A549 (cell line): ENCODE measurements at regions not wholly inside any gene's neighbourhood (a gene's known extent, or its start where the extent isn't known, plus 50 kb on each side); places are given as distances from the start of the nearest gene placed in this dataset.
"Not testable (repeated sequence)": the region's sequence is repeated elsewhere in the genome, so short reads cannot be mapped to it uniquely, and the experiment has no call there.

Source experiments
- ATAC-seq, 2 experiments: fragments of 200-7000 bp in 1 of 2; fragments of >200 bp in 1 of 2; cut with Nextera tagmentation in 1 of 2; cut with Tn5 transposase in 1 of 2; 3 replicates each; pipeline versions ENCODE4 v1.8.0 to v1.9.1; 2018 to 2020; ENCODE audit warnings: mild to moderate bottlenecking in 1 of 2, moderate library complexity in 1 of 2
- CTCF ChIA-PET: fragments of 300-600 bp; sonication (Branson Sonifier 250); formaldehyde crosslinking; extraction: SDS; loops from one replicate; lab custom pipeline; 2021; ENCODE audit warnings: antibody characterized with exemption, inconsistent platforms; lab: Yijun Ruan, JAX
- POLR2A ChIA-PET: fragments of 350-600 bp; formaldehyde crosslinking; extraction: SDS; loops from one replicate; lab custom pipeline; 2021; ENCODE audit warnings: antibody characterized with exemption, inconsistent platforms; lab: Yijun Ruan, JAX
- DNase-seq, 2 experiments: peaks; one replicate each; pipeline versions ENCODE4 v3.0.0 to v3.0.0-alpha.2; 2011 to 2016; ENCODE audit warnings: low read depth in 1 of 2, low spot score in 1 of 2
- FAIRE-seq: peaks from 2 replicates; lab custom pipeline; 2011; peaks lifted over from hg19 to GRCh38; lab: Jason Lieb, UNC
- H3K27ac ChIP-seq, 2 experiments: fragments of >200 bp; sonication (Bioruptor Twin); formaldehyde crosslinking; 3 replicates each; pipeline ENCODE4 v1.5.1; 2016 to 2017
- H3K4me1 ChIP-seq: fragments of >200 bp; sonication (Bioruptor Twin); formaldehyde crosslinking; 3 replicates; pipeline ENCODE4 v1.6.1; 2016
- H3K4me2 ChIP-seq: fragments of >200 bp; sonication (Bioruptor Twin); formaldehyde crosslinking; 3 replicates; pipeline ENCODE4 v1.6.1; 2016
- H3K4me3 ChIP-seq: fragments of >200 bp; sonication (Bioruptor Twin); formaldehyde crosslinking; 3 replicates; pipeline ENCODE4 v1.5.1; 2016
- H3K9me3 ChIP-seq: fragments of >200 bp; sonication (Bioruptor Twin); formaldehyde crosslinking; 3 replicates; pipeline ENCODE4 v1.6.1; 2016
- CBX8 ChIP-seq: fragments of 200-600 bp; sonication (generic); IDR thresholded peaks from 2 replicates; pipeline ENCODE4 v1.6.1; 2016
- CHD2 ChIP-seq: fragments of 150-350 bp; IDR thresholded peaks from 2 replicates; pipeline ENCODE4 v1.6.1; 2014; ENCODE audit warnings: low read length; ENCODE audit not compliant: partially characterized antibody
- CHD4 ChIP-seq: fragments of 200-600 bp; sonication (generic); IDR thresholded peaks from 2 replicates; pipeline ENCODE4 v1.6.1; 2016; ENCODE audit warnings: antibody characterized with exemption, mild to moderate bottlenecking, borderline replicate concordance
- EHF ChIP-seq: fragments of 250-450 bp; sonication (Bioruptor Pico); IDR thresholded peaks from 2 replicates; pipeline ENCODE4 v1.5.0; 2020; ENCODE audit warnings: mild to moderate bottlenecking
- EHMT2 ChIP-seq: fragments of 200-600 bp; sonication (generic); IDR thresholded peaks from 2 replicates; pipeline ENCODE4 v1.6.1; 2016; ENCODE audit warnings: antibody characterized with exemption, low read depth, mild to moderate bottlenecking, moderate library complexity
- FOSB ChIP-seq: fragments of 250-450 bp; sonication (Bioruptor Pico); IDR thresholded peaks from 2 replicates; pipeline ENCODE4 v1.5.0; 2020; ENCODE audit warnings: mild to moderate bottlenecking, moderate library complexity
- HEYL ChIP-seq: fragments of 250-450 bp; sonication (Bioruptor Pico); IDR thresholded peaks from 2 replicates; pipeline ENCODE4 v1.8.0; 2021; ENCODE audit warnings: mild to moderate bottlenecking, moderate library complexity
- HOXB13 ChIP-seq: fragments of 250-450 bp; sonication (Bioruptor Pico); IDR thresholded peaks from 2 replicates; pipeline ENCODE4 v1.5.0; 2020; ENCODE audit warnings: low read depth, mild to moderate bottlenecking, moderate library complexity
- HOXB5 ChIP-seq: fragments of 250-450 bp; sonication (Bioruptor Pico); IDR thresholded peaks from 2 replicates; pipeline ENCODE4 v1.5.0; 2020; ENCODE audit warnings: mild to moderate bottlenecking, moderate library complexity
- KDM5A ChIP-seq: fragments of 200-600 bp; sonication (generic); IDR thresholded peaks from 2 replicates; pipeline ENCODE4 v1.6.1; 2016; ENCODE audit warnings: antibody characterized with exemption, mild to moderate bottlenecking
- MAFK ChIP-seq: fragments of 450-650 bp; IDR thresholded peaks from 2 replicates; pipeline ENCODE4 v1.6.1; 2014; ENCODE audit not compliant: partially characterized antibody
- MYC ChIP-seq: IDR thresholded peaks from 2 replicates; pipeline ENCODE4 v1.6.1; 2012; ENCODE audit warnings: mild to moderate bottlenecking, inconsistent platforms, low read length, improper control_type of control experiment, borderline replicate concordance
- PBX3 ChIP-seq: IDR thresholded peaks from 2 replicates; pipeline ENCODE4 v1.6.1; 2012
- RCOR1 ChIP-seq: fragments of 150-350 bp; IDR thresholded peaks from 2 replicates; pipeline ENCODE4 v1.6.1; 2014; ENCODE audit warnings: antibody characterized with exemption, low read length, low read depth
- RFX5 ChIP-seq: fragments of 450-650 bp; IDR thresholded peaks from 2 replicates; pipeline ENCODE4 v1.7.1; 2014; ENCODE audit warnings: antibody characterized with exemption, mild to moderate bottlenecking, moderate library complexity
- RNF2 ChIP-seq: fragments of 200-600 bp; sonication (generic); IDR thresholded peaks from 2 replicates; pipeline ENCODE4 v1.6.1; 2016; ENCODE audit warnings: low read depth, mild to moderate bottlenecking, antibody characterized with exemption, moderate library complexity, borderline replicate concordance
- SMC3 ChIP-seq: fragments of >200 bp; sonication (Bioruptor Twin); formaldehyde crosslinking; IDR thresholded peaks from 3 replicates; pipeline ENCODE4 v1.6.1; 2018; ENCODE audit warnings: inconsistent platforms
- USF2 ChIP-seq: fragments of 450-650 bp; IDR thresholded peaks from 2 replicates; pipeline ENCODE4 v1.6.1; 2014; ENCODE audit warnings: antibody characterized with exemption
- ZSCAN20 ChIP-seq: fragments of 250-450 bp; sonication (Bioruptor Pico); IDR thresholded peaks from 2 replicates; pipeline ENCODE4 v1.8.0; 2022; ENCODE audit warnings: mild to moderate bottlenecking, moderate library complexity
- WGBS: methylation state at CpG from one replicate; pipeline ENCODE4 v1.1.6; 2017; ENCODE audit errors: missing lambda C conversion rate; 5-methylcytosine and 5-hydroxymethylcytosine counted together
- TF ChIP-seq, protein P1 (sequence below): fragments of >200 bp; sonication (Bioruptor Twin); formaldehyde crosslinking; IDR thresholded peaks from 3 replicates; pipeline ENCODE4 v1.6.1; 2016

GRCh38 chr18:60178224-60178623, 194.4 kb downstream of the MC4R start:
- 62% methylated on average over 5 of the region's 6 CpGs for WGBS
- CTCF ChIA-PET, H3K4me3 ChIP-seq, H3K9me3 ChIP-seq, H3K27ac ChIP-seq, DNase-seq, POLR2A ChIA-PET, ATAC-seq, H3K4me2 ChIP-seq, H3K4me1 ChIP-seq, FAIRE-seq: not testable (repeated sequence)
- peak; percentile 8 for TF ChIP-seq MAFK

DNA sequence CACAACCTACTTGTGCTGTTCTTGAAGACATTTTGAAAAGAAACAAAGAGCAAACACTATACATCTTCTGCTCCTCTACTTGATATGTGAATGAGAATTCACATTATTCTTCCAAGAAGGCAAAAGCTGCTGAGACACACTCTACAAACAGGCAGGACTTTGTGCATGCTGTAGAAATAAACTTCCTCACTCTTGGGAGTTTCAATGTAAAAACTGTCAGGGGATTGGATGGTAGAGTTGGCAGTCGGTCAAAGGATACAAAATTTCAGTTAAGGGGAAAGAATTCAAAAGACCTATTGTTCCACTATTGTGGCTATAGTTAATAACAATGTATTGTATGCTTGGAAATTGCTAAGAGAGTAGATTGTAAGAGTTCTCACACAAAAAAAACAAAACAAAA, 196.3 kb downstream of the MC4R start:
- ATAC-seq: no peak
- no peak overlapping the region for H3K4me2 ChIP-seq
- CTCF ChIA-PET: no interaction called here
- TF ChIP-seq RNF2: no peak
- TF ChIP-seq CHD4: no peak
- no peak for TF ChIP-seq USF2
- no peak for TF ChIP-seq PBX3
- TF ChIP-seq MYC: no peak
- no peak for TF ChIP-seq HEYL (CRISPR knock-in tag)
- POLR2A ChIA-PET: no interaction called here
- H3K9me3 ChIP-seq: no peaks in the 10 kb centered on the region
- DNase-seq: no peak
- no peak for FAIRE-seq
- H3K4me3 ChIP-seq: no peak overlapping the region
- H3K4me1 ChIP-seq: no peaks in the 10 kb centered on the region
- no peak overlapping the region for H3K27ac ChIP-seq
- 20% methylated on average over 1 of the region's 1 CpG for WGBS

- no peak for ATAC-seq
- CTCF ChIA-PET: no interaction called here
Measured at GRCh38 chr18:60174832-60175231, 197.7 kb downstream of the MC4R start.

DNA sequence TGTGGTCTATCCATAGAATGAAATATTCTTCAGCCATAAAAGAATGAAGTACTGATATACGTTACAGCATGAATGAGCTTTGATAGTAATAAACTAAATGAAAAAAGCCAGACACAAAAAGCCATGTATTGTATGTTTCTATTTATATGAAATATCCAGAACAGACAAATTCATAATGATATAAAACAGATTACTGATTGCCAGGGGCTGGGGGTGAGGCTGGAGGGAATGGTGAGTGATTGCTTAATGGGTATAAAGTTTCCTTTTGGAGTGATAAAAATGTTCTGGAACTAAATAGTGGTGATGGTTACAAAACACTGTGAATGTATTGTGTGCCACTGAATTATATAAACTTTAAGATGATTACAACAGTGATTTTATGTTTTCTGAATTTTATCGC, 200.5 kb downstream of the MC4R start:
- POLR2A ChIA-PET: no interaction called here
- ATAC-seq (no peak), DNase-seq (no peak), FAIRE-seq (no peak)
- CTCF ChIA-PET: no interaction called here
- TF ChIP-seq USF2: no peak
- no peak for TF ChIP-seq RCOR1
- TF ChIP-seq EHMT2: no peak
- TF ChIP-seq RNF2: no peak
- no peak for TF ChIP-seq HOXB5 (CRISPR knock-in tag)
- TF ChIP-seq, protein P1, sequence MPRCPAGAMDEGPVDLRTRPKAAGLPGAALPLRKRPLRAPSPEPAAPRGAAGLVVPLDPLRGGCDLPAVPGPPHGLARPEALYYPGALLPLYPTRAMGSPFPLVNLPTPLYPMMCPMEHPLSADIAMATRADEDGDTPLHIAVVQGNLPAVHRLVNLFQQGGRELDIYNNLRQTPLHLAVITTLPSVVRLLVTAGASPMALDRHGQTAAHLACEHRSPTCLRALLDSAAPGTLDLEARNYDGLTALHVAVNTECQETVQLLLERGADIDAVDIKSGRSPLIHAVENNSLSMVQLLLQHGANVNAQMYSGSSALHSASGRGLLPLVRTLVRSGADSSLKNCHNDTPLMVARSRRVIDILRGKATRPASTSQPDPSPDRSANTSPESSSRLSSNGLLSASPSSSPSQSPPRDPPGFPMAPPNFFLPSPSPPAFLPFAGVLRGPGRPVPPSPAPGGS: no peak
- Histone ChIP-seq H3K4me3 (no peak overlapping the region), H3K9me3 (no peaks in the 10 kb centered on the region), H3K27ac (no peak overlapping the region), H3K4me2 (no peak overlapping the region), H3K4me1 (no peaks in the 10 kb centered on the region)
- 74% methylated on average over 2 of the region's 2 CpGs for WGBS

More at GRCh38 chr18:60174832-60175231, 197.7 kb downstream of the MC4R start:
- no peak for DNase-seq
- WGBS: 47% methylated on average over 2 of the region's 2 CpGs
- TF ChIP-seq MAFK (peak; percentile 4), CBX8 (no peak)
- no peak overlapping the region for H3K4me3 ChIP-seq
- POLR2A ChIA-PET: no interaction called here
- H3K9me3 ChIP-seq: no peaks in the 10 kb centered on the region
- H3K4me2 ChIP-seq: no peak overlapping the region
- no peak for FAIRE-seq
- no peak overlapping the region for H3K27ac ChIP-seq
- no peaks in the 10 kb centered on the region for H3K4me1 ChIP-seq

DNA sequence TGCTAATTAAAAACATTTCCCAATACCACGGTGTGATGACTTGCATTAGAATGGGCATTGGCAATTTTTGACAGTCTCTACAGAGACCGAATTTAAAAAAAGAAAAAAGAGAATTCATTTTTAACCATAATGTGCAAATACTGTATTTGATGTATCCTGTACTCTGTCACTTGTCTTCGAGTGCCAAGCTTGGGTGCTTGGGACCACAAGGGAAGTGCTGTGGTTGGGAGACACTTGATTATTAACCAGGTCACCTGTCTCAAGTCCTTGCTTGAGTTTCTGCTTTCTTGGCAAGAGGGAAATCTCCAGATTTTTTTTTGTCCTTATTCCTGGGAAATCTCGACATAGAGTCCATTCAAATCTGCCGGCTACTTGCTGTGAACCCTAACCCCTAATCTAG, 209.0 kb downstream of the MC4R start:
- CTCF ChIA-PET: no interaction called here
- POLR2A ChIA-PET: no interaction called here
- no peak overlapping the region for H3K4me3 ChIP-seq
- H3K9me3 ChIP-seq: no peaks in the 10 kb centered on the region
- no peaks in the 10 kb centered on the region for H3K4me1 ChIP-seq
- WGBS: 17% methylated on average over 5 of the region's 5 CpGs
- ATAC-seq: no peak
- TF ChIP-seq RFX5: no peak
- TF ChIP-seq FOSB (CRISPR knock-in tag): no peak
- no peak for TF ChIP-seq SMC3
- TF ChIP-seq EHMT2: no peak
- TF ChIP-seq RNF2: no peak
- TF ChIP-seq HOXB13: no peak
- no peak for TF ChIP-seq ZSCAN20
- no peak for TF ChIP-seq CHD2
- no peak for TF ChIP-seq EHF (CRISPR knock-in tag)
- TF ChIP-seq KDM5A: no peak
- no peak overlapping the region for H3K27ac ChIP-seq
- no peak for DNase-seq
- H3K4me2 ChIP-seq: no peak overlapping the region
- FAIRE-seq: no peak
